GM18511 (cell line): ENCODE measurements at regions not wholly inside any gene's neighbourhood (a gene's known extent, or its start where the extent isn't known, plus 50 kb on each side); places are given as distances from the start of the nearest gene placed in this dataset.

Source experiments
- ATAC-seq: cut with Tn5 transposase; IDR thresholded peaks from one replicate; pipeline ENCODE4 v1.9.1; 2021; ENCODE audit warnings: mild to moderate bottlenecking, moderate library complexity; ENCODE audit not compliant: unreplicated experiment

DNA sequence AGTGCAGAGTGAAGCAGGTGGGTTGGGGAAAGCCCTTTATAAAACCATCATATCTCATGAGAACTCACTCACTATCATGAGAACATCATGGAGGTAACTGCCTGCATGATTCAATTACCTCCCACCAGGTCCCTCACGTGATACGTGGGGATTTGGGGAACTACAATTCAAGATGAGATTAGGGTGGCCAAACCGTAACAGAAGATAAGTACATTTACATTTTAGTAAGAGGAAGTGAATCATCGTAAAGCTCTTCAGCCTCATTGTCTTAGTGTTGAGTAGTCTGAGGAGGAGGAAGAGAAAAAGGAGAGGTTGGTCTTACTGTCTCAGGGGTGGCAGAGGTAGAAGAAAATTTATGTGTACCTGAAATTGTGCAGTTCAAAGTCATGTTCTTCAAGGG lies 1053.4 kb upstream of the ADGRL4 start:
- no peak for ATAC-seq

DNA sequence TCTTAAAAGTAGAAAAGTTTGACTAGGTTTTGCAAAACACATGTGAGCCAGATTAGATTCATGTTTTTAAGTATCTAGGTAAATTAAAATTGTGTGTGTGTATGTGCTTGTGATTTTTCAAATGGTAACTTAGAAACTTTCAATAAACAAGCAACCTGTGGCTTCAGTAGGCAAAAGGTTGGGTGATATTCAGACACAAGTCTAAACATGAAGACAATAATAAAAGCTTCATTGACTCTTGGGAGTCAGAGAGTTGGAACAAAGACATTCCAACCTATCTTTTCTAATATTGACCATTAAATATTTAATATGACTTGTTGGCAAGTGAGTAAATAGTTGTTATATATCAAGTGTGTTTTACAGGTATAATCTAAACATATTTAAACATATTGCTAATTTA lies 1049.6 kb upstream of the ADGRL4 start:
- ATAC-seq = no peak

DNA sequence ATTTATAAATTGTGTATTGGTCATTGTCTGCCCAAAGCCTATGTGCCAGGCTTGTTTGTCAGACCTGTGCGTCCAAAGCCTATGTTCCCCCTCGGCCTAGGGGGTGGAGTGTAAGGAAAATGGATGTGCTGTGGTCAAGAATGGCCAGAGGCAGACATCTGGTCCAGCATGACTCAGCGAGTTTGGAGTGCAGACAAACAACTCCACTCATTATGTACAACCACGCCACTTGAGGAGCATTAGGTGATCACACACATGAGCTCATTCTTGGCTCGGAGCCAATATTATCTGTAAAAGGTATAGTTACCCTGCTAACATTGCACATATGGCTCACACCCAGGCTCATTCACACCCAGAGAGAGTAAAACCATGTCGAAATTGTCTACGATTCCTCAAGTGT lies 1047.6 kb upstream of the ADGRL4 start:
- ATAC-seq = no peak

DNA sequence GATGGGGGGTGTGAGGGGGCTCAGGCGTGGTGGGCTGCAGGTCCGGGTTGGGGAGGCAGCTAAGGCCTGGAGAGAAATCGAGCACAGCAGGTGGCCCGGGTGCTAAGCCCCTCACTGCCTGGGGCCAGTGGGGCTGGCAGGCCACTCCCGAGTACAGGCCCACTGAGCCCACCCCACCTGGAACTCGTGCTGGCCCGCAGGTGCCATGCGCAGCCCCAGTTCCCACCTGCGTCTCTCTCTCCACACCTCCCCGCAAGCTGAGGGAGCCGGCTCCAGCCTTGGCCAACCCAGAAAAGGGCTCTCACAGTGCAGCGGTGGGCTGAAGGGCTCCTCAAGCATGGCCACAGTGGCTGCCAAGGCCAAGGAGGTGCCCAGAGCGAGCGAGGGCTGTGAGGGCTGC lies 1047.1 kb upstream of the ADGRL4 start:
- no peak for ATAC-seq

DNA sequence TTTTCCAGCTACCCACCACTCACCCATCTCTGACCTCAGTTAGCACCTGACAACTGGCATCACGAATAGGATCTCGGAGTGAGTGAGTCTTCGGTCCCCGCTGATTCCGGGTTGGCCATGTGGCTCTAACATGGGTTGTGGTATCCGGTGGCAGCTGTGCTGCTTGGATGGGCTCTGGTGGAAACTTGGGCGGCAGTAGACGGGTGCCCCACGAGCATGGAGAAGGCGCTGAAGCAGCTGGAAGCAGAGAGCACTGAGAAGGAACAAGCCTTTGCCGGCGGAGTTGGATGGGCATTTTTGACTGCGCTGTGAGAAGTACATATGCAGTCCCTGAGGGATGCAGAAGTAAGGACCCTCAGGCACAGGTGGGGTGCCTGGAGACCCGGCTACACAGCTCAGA lies 1044.0 kb upstream of the ADGRL4 start:
- ATAC-seq = no peak

DNA sequence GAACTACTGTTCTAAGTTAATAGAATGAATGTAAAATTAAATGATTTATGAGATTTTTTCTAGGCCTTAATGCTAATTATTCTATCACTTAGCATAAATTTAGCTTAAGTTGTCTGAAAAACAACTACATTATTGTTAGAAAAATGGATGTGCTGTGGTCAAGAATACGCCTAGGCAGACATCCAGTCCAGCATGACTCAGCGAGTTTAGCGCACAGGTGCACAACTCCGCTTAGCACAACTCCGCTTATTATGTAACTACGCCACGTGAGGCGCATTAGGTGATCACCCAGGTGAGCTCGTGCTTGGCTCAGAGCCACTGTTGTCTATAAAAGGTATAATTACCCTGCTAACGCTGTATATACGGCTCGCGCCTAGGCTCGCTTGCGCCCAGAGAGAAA lies 1043.6 kb upstream of the ADGRL4 start:
- ATAC-seq = no peak

DNA sequence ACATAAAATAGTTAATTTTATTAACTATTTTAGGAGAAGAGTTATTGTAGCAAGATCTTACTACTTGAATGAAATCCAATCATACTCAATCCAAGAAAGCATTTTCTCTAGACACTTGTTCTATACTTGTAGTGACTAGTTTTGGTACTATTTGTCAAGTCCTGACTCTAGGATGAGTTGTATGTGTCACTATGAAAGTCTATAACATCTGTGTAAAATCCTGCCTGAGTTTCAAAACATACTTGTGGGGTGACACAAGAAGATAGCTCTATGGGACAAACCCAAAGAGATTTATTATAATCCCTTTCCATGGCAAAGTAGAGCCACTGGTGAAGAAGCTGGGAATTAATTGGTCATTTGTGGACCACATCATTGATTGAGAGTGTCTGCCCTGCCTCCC lies 1042.2 kb upstream of the ADGRL4 start:
- ATAC-seq = no peak

DNA sequence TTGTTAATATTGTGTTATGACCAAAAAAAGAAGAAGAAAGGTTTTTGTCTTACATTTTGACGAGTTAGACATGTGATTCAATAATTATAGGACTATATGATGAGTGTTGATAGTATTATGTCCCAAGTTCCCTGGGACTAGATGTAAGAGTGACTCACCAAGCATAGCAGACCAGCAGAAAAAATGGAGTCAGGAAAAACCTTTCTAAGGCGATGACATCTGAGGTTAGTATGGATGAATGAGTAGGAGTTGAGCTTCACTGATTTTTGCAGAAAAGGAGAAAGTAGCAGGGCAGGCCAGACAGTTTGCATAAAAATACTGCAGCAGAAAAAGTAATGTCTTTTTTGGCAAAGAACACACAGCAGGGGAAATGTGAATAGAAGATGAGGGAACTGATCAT lies 1041.3 kb upstream of the ADGRL4 start:
- ATAC-seq = no peak

DNA sequence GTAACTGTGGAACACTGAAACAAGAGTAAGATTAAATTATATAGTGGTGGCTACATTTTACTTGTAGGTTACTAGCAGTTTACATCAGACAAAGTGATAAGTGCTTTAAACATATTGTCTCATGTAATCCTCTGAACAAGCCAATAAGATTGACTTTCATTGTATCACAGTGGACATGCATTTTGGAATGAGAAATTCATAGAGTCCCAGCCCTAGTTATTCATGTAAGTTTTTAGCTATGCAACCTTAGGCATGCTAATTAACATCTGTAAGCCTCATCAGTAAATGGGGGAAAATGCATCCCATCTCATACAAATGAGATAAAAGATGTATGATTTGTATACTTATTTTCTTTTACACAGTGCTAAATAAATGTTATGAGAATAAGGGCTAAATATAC lies 1038.1 kb upstream of the ADGRL4 start:
- ATAC-seq = no peak

DNA sequence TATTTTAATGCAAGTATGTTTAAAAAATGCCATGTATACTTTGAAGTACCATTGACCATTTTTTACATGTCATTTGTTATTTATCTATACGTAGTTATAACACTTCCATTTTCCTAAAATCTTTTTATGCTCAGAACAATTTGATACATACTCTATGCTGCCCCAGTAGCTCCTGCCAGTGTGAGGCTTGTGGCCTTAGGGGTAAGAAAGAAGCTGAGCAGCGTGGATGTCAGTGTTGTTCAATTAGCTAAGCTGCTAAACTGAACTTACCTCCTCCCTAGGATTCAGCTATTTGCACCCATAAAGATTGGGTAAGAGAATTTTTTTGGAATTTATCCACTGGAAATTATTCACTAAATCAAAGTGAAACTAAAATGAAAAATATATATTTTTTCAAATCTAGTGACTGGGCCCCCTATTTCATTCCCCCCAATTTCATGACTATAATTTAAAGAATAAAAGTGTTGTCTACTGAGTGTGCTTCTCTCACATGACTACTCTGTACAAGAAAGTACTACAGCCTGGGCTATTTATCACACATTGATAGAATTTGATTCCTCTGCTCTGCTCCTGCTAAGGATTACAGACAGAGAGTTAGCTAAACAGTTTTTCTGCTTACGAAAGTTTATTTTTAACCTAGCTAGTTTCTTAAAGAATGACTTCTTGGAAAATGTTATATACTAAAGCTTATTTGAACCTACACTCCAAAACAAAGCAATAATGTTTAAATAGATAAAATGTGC lies 1030.3 kb upstream of the ADGRL4 start:
- ATAC-seq = no peak

DNA sequence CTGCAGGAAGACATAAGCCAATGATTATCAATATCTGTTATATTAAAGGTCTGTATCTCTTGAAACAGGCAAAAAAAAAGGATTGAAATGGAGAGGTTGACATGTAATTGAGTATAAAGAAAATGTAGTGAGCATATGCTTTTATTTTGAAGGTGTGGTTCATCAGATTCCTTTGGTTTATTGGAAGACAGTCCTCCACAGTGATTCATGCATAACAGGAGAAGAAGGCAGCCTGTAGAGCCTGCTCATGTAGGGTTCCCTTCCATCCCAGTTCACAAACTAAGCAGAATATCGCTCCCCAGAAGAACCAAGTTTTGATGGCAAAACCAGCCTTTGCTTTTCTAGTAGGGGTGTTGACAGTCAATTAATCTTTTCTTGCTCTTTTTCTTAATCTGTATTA lies 1016.8 kb upstream of the ADGRL4 start:
- no peak for ATAC-seq

DNA sequence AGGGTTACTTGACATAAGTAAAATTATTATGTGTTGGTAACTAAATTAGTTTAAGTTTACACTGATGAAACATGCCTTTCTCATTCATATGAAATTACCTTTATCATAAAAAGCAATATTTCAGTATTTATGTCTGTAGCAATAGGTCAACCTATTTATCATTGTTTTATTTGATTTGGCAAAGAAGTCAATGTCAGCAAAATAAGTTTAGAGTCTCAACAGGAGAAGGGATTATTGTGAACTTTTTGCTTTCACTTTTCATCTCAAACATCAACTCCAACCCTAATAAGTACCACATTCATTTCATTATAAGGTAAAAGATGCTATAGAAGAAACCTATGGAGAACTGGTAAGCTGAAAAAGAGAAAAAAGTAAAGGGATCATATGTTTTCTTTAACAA lies 1015.4 kb upstream of the ADGRL4 start:
- ATAC-seq = no peak

DNA sequence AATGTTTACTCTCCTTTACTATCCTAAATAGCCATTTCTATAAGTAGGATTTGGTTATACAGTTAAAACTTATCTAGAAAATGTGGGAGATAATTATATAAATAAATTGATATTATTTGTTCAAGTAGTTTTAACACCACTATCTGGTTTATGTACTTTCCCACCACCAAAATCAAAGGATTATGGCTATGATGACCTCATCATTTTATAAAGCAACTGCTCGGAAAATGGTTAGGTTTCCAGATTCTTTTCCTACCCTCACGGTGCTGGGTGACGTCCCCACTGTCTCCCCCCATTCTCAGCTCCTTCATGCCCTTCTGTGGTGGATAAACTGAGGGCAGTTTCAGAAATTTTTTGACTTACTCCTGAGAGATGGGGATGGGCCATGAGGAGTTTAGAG lies 1011.8 kb upstream of the ADGRL4 start:
- no peak for ATAC-seq

DNA sequence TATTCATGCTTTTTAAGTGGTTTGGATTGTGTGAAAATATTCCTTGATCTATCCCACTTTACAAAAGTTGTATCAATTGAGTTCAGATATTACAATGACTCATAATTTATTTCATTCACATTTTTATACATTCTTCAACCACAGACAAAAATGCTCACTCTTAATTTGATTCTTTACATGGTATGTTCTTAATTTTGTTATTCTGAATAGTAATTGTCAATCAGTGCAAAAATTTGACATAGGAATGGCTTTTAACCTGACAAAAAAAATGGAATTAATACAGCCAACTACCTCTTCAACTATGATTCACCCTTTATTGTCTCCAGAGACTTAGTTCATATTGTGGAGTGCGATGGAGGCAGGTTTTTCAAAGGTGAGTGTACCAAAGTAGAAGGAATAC lies 1002.4 kb upstream of the ADGRL4 start:
- ATAC-seq = no peak

DNA sequence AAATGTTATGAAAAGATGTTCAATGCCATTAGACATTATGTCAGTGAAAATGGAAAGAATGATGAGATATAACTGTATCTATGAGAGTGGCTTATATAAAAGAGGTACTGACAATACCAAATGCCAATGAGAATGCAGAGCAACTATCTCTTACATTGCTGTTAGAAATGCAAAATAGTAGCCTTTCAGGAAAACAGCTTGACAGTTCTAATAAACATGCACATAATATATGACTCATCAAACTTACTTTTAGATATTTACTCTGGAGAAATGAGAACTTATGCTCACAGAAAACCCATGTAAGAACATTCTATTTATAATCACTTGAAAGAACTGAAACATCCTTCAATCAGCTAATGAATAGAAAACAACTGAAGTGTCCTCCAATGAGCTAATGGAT lies 996.7 kb upstream of the ADGRL4 start:
- no peak for ATAC-seq

DNA sequence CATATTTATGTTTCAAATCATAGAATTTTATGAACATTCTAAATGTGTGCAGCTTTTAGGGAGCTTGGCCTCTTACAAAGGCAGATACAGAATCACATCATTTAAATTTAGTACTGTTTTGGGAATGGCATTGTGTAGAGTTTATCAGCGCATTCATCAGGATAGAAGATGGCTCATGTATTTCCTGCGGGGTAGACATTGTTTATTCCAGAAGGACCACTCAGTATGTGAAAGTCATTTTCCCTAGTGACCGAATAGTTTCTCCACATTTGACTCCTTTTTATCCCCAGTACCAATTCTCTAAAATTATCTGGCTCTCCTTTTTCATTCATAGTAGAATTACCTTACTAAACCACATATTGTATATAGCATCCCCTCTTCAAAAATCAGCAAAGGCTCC lies 981.9 kb upstream of the ADGRL4 start:
- ATAC-seq = no peak

DNA sequence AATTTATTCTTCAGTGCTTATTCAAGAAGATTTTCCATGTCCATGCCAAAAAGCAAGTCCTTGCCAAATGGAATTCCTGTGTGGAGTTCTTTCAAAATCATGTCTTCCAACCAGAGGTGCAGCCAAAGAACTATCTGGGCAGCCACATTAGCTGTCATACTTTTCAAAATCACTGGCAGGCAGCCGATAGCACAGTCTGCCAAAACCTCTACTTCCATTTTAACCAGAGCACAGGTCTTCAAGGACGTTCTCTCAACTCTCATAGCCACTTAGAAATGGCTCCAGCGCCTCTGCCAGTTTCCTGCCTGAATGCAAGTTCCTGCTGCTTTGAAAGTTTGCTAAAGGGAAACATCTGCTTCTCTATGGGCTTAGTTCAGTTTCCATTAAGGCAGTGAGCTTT lies 975.7 kb upstream of the ADGRL4 start:
- ATAC-seq = no peak

DNA sequence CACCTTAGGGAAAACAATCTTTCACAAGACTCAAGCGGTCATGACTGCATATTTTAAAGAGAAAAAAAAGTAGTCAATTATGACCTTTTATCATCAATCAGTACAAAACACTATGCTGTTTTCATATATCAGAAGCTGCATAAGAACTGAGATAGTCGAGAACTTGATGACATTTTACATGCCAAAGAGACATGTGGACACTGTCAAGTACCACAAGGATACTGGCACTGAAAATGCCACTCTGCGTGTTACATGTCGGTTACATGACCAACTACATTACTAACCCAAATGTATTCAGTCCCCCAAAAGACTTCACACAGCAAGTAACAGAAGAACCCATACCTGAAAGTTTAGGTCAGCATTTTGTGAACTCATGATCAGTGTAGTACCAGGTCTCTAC lies 975.0 kb upstream of the ADGRL4 start:
- no peak for ATAC-seq

DNA sequence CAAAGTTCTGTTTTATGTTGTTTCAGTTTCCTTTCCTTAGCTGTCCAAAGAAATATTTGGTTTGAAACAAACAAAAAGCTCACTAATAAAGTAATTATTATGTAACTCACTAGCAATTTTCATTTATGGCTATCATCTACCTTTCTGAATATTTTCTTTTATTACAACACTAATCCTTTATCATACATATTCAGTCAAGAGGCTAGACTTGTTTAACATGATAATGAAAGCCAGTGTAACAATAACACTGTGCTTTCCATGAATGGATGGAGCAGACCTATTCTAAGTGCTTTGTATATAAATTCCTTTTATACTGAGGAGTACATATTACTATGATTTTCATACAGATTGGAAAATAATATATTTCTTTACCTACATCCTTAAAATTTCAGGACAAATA lies 972.8 kb upstream of the ADGRL4 start:
- ATAC-seq = no peak

DNA sequence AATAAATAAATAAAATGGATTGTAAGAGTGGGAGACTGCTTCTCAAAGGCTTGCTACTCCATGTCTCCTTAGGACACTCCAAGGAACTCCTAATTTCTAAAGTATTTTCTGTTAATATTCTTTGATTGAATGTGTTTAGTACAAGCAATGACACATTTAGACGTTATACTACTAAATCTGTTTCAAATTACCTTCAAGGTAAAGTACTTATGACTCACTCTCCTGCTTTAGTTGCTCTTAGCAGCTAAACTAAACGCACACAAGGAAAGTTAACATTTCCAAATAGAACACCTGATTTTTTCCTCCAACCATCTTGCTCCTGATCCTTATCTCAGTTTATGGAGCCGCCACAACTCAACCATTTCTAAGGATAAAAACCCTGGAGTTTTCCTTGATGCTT lies 969.8 kb upstream of the ADGRL4 start:
- no peak for ATAC-seq

DNA sequence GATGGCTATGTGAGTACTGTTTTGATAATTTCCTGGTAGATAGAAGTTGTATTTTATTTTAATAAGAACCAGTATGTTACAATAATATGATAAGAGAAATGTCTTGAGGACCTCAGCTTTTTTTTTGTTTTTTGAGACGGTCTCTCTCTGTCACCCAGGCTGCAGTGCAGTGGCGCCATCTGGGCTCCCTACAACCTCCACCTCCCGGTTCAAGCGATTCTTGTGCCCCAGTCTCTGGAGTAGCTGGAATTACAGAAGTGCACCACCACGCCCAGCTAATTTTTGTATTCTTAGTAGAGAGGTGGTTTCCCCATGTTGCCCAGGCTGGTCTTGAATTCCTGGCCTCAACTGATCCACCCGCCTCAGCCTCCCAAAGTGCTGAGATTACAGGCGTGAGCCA lies 968.1 kb upstream of the ADGRL4 start:
- ATAC-seq = no peak

DNA sequence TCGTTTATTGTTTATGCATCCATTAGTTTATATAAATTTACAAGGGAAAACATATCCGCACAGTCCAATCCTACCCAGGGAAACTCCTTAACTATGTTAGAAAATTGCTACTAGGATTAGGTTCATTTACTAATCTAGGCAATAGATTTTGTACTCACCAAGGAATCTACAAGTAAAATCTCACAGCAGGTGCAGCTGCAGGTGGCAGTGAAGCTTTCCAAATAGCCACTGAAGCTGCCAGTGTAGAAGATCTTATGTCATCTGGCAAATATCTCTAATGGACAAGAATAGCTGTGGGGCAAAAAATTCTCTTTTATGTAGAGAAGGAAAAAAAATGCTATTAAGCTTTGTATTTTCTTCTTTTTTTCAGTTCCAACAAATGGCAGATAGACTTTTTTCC lies 963.4 kb upstream of the ADGRL4 start:
- no peak for ATAC-seq

DNA sequence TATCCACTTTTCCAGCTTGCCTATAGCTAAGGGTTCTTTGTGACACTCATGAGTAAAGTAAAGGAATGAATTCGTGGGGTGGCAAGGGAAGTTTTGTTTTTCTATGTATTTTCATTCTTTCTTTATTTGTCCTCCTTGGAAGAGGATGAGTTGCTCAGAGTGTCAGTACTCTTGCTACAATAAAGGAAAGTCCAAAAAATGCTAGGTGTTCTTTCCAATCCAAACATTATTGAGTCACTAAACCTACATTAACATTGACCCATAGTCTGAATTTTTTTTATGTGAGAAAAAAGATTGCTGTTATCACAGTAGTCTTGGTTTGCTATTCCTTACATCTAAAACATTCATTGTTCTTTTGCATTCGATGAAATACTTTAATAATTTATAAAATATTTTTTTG lies 959.9 kb upstream of the ADGRL4 start:
- no peak for ATAC-seq

DNA sequence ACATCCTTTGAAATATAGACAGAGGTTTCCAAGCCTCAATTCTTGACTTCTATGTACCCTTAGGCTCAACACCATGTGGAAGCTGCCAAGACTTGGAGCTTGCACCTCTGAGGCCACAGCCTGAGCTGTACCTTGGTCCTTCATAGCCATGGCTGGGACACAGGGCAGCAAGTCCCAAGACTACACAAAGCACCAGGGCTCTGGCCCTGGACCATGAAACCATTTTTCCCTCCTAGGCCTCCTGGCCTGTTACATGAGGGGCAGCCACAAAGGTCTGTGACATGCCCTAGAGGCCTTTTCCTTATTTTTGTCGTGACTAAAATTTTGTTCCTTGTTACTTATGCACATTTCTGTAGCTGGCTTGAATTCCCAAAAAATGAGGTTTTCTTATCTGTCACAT lies 953.1 kb upstream of the ADGRL4 start:
- ATAC-seq = no peak
